Inflammatory macrophage (primary cell): ENCODE measurements at regions not wholly inside any gene's neighbourhood (a gene's known extent, or its start where the extent isn't known, plus 50 kb on each side); places are given as distances from the start of the nearest gene placed in this dataset.
"Not testable (repeated sequence)": the region's sequence is repeated elsewhere in the genome, so short reads cannot be mapped to it uniquely, and the experiment has no call there.

Source experiments
- DNase-seq, 2 donors: peaks; one replicate each; pipeline ENCODE4 v3.0.0-alpha.2; 2020 to 2022

DNA sequence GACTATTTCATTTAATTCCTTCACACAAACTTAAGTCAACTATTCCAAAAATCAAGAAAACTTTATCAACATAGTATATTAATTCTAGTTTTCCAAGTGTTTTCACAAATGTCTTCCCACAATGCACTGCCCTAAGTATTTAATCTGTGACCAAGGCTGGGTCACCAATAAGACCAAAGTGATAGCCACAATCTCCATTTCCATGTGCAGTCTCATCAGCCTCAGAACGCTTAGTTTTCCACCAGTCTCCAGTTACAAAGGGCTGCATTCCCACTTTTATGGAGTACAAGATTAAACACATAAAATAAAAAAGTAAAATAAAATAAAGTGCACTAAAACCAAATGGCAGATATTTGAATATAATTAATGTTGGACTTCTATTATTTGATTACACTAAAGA is 371.6 kb upstream of the CCNH start:
- no peak for DNase-seq

DNA sequence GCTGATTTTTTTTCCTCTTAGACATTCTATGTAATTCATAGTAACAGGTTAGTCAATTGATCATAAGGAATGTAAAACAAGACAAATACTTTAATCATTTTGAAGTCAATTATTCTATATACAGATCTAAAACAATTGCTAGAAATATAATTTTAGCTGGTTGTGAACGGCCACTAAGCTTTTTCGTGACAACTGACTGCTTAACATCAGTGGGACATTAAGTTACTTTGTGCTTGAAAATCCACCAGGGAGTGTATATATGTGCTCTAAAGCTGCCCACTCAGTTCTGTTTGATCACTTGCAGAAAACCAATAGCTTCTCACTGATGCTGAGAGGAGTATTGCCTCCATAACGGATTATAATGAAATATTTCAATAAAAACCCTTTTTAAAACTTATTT is 370.2 kb upstream of the CCNH start:
- DNase-seq: no peak

DNA sequence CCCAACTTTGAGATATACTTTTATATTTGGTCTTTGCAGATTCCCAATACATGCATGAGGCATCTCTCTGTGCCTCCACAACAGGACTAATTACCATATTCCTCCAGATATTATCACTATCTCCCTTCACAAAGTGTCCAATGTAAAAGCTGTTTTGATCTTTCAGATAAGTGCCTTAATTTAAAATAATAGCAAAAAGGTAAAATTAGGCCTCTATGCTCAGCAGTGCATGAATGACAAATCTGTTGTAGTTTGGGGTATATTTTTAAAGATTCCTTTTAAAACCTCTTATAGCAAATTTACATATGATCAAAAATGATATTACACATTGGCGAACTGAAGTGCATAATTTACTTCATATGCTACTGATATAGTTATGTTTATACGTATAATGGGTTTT is 369.2 kb upstream of the CCNH start:
- DNase-seq: no peak

DNA sequence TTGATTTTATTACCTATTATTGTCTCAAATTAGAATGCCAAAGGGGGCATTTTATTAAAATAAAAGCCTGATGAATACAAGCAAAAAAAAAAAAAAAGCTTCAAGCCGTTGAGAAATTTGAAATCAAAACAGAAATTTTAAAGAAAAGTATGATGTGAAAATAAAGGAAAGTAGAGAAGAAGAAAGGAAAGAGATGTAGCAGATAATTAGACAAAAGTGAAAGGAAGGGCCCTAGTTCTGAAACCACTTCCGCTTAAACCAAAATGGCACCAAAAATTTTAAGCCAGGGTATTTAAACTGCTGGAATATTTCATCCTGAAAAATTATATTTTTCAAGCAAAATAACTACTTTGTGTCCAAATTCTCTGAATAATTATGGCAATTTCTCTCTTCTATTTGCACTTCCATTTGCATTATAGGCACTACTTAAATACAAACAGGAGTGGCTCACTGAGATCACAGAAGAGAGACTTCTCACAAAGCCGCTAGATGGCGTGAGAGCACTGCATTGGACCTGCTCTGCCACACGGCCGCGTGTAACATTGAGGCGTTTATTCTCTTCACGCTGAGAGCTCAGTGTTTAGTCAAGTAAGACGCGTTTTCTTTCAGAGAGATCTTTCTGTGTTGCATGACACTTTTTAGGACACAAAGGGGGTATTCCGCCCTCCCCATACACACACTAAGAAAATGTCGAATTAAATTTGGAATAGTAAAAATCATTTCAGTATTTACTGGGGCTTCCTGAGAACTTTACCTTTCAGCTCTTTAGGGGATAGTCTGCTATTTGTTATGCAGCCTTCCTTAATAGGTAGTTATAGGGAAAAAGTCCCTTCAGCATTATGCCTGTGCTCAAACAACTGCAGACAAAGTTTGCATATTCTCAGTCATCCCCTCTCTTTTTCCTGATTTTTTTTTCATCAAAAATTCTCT is 368.4 kb upstream of the CCNH start:
- DNase-seq: peak; percentile 75 to 82

DNA sequence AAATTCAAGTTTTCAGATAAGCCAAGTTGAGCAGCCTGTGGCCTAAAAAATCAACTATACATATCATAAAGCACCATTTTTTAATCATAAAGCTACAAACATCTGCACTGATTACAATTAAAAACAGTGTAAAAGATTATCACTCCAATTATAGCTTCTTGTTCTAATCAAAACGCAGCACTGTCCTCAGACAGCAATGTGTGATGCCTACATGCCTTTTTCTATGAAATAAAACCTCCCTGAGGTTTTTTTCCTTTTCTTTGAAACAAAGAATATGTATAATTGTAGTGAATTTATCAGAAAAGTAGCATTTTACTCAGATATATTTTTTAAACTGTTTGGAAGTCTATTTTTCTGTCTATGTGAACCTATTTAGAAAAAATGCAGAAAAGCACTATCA is 366.1 kb upstream of the CCNH start:
- no peak for DNase-seq

DNA sequence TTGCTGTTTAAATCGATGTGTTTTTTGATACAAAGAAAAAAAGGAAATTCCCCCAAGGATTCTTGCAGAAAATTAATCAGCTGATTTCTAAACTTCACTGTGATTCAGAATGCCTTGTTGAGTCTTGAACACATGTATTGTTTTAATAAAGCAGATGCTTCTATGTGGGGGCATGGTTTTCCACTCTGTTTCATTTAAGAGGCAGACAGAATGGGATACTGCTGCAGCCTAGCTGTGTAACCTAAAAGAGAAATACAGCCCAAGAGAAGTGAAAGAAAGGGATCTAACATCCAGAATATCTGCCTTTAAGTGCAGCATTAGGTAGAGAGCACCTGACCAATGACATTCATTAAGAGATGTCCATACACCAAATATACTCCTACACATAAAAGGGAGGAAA is 365.1 kb upstream of the CCNH start:
- no peak for DNase-seq

DNA sequence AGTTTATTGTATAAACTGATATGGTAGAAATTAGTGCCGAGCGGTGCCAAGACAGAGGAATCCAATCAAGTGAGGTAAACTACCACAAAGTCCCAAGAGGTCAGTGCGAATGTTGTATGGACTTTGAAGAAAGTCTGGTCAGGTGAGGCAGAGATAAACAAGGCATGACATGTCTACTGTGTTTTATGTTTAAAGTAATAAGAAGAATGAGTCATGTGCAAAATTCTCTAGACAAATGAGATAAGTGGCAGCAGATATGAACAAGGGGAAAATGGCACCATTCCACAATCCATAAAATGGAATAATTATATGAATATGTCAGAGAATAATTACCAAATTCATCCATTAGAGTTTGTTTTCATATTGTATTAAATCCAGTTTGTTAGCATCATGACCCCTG is 364.1 kb upstream of the CCNH start:
- DNase-seq: no peak

DNA sequence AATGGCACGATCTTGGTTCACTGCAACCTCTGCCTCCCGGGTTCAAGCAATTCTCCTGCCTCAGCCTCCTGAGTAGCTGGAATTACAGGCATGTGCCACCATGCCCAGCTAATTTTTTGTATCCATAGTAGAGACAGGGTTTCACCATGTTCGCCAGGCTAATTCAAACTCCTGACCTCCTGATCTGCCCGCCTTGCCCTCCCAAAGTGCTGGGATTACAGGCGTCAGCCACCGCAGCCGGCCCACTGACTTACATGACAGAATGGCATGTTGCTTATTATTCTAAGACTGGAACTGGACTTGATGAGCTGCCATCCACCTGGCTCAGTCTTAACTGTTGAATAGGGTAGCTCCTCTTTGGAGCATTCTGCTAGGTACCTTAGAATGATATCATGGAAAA is 363.6 kb upstream of the CCNH start:
- DNase-seq: not testable (repeated sequence)

DNA sequence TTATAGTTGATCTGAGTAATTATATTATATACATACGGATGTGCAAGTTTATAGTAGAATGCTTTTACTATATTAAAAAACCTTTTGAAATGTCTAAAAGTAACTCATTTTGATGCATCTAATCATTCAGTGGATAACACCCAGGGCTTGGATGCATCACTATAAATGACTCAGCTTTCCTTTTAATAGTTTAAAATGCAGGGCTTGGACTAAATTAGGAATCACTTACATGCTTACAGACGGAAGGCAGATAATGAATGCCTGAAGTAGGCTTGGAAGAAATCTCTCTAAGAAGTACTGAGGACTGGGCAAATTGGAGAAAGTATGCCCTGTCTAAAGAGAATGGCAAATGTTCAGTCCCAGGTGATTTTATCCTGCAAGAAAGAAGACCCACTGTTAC is 362.5 kb upstream of the CCNH start:
- no peak for DNase-seq

DNA sequence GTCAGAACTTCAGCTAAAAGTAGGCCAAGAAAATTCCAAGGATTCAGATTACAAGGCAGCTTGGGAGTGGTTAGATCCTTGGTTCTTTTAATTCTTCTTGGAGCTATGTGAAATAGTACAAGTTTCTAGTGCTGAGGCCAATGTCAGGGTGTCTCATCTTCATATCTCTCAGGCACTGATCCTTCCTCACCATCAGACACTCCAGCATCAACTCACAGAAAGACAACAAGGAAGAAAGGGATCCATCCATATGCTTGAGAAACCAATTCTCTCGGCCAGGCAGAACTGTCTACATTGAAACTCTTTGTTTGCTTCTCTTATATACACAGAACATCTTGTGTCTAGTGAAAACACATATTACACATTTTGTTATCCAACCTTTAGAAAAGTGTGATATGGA is 362.1 kb upstream of the CCNH start:
- DNase-seq: no peak

DNA sequence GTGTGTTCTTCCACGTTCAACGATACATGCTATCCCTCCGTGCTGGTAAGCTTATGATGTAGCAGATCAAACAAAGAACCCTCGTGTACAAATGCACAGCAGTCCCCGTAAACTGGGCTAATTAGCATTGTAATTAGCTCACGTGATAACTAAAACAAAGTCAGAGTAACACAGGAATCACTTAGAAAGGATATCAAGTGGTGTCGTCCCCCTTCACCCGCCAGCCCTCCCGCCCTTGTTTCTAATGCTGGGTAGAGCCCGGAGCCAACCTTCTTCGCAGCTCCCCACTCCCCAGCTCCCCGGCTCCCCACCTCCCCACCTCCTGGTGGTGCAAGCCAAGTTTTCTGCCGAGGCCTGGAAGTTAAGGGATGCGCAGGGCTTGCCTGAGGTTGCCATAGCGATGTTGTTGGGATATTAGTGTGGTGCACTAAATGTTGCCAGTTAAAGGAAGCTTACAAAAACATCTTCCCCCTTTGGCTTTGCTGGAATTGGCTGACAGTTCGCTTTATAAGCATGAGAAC is 357.9 kb upstream of the CCNH start:
- DNase-seq: no peak

DNA sequence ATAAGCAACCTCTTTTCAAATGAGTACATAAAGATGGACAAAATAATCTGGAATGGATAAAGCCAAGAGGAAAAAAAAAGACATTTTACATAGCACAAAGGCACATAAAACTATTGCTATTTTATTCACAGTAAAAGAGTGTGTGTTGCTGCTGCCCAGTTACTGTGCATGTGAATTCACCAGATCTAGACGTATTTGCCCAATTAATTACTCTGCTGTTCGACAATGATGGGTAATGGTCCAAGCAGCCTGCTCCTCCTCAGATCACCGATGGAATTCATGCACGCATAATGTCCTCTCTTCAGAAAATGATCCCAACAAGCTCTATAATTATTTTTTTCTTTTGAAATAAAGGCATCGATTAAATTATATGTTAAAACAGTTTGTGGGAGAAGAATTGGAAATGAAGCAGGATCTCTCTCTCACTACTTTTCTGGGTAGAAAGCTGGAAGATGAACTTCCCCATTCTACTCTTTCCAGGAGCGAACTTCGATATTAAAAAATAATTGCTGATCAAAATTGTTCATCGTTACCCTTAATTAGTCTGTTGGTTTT is 357.4 kb upstream of the CCNH start:
- no peak for DNase-seq

DNA sequence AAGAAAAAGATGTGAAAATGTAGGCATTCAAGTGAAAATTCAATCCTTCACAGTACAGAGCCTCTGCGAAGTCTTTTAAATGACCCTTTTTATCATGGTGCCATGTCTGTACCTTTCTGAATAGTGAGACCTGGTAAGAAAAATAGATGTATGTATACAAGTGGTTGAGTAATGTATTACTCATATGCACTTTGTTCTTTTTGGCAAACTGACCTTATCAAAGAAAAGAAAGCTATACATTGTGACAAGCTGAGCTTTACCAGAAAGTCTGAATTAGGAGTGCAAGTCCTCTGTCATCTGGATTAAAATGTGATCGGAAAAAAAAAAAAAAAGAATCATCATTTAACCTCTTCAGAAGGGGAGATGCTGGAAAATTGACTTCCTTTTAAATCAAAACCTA is 356.4 kb upstream of the CCNH start:
- DNase-seq: no peak

DNA sequence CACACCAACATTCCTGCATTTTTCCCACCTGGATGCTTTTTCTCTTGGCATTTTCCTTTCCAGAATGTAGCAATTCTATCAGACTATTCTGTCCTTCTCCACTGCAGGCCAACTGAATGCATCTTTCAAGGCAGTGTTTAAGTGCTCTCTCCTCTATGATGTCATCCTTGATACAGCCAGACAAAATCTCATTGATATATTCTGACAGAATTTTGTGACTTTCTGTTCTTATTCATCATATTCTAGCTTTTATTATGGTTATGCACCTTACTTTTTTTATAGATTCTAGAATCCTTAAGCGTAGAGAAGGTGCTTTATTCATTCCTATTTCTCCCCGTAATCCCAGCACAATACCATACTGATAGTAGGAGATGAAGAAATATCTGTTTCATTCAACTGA is 355.5 kb upstream of the CCNH start:
- DNase-seq: no peak

DNA sequence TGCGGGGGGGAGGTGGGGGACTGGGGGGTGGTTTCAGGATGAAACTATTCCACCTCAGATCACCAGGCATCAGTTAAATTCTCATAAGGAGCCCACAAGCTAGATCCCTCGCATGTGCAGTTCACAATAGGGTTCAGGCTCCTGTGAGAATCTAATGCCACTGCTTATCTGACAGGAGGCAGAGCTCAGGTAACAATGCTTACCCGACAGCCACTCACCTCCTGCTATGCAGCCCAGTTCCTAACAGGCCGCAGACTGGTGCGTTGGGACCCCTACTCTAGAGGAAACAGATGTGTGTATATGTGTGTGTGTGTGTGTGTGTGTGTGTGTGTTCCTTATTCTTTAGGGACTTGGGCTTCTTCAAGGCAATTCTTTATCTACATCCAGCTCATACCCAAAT is 352.3 kb upstream of the CCNH start:
- no peak for DNase-seq

DNA sequence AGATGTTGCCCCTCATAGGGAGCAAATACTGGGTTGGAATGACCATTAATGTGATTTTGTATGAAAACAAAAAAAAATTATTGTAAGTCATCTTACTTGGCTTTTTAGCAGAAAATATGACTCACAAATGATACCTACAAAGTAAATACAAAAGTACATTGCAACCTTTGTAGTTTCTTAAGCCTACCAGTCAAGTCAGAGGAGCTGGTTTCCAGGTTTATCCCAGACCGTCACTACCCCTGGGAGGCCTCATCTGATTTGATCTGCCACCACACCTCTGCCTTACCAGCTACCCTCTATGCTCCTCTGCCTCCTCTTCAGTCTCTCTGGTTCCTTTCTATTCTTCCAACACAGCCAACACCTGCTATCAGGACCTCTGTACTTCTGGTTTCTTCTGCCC is 349.9 kb upstream of the CCNH start:
- DNase-seq: no peak

DNA sequence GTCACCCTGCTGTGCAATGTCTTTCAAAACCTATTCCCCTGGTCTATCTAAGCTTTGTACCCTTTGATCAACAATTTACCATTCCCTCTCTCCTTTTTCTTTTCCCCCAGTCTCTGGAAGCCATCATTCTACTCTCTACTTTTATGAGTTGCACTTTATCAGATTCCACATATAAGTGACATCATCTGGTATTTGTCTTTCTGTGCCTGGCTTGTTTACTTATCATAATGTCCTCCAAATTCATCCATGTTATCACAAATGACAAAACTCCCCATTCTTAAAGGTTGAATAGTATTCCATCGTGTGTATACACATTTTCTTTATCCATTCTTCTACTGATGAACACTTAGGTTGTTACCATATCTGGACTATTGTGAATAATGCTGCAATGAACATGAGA is 344.2 kb upstream of the CCNH start:
- DNase-seq: no peak

DNA sequence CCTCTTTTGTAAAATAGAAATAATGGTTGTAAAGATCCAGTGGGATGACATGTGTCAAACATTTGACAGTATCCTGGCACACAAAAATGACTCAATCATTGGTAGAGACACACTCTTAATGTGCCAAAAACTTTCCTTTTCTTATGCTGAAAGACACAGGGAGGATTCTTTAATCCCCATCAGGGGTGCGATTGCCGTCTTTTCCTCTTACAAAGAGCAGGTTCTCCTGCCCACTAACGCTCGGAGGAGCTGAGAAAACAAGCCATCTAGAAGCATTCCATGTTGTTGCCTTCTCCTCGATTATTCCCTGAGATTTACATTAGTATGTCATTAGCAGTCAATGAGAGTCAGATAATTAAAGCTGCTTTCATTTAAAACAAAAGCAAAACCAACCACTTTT is 342.6 kb upstream of the CCNH start:
- DNase-seq: no peak

DNA sequence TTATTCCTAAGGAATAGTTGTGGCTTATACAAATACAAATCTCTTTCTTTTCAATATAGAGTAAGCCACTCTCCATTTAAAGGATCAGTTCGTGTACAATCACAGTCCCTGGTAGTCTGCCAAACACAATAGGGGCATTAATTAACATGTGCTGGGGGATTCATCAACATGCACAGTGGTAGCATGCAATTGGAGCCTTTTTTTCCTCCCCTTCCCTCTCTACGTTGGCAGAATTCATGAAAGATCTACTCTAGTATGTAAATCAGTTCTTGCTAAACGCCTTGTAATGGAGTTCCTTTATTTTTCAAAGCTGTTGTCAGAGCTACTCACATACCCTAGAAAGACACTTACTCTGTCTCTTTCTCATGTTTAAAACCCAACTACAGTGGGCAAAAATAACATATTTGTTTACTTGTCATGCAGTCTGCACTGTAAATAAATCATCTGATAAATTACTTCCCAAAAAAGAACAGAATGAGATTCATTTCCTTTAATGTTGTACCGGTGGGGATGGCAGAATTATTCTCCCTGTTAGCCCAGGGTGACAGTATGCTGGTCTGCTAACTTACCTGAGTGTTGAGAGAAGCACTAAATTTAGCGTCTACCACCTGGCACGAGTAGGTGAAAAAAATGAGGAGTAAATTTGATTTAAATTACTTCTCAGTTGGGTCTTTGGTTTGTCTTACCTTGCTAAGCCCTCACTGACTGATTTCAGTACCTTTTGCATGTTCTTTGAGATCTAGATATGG is 341.5 kb upstream of the CCNH start:
- DNase-seq: no peak

DNA sequence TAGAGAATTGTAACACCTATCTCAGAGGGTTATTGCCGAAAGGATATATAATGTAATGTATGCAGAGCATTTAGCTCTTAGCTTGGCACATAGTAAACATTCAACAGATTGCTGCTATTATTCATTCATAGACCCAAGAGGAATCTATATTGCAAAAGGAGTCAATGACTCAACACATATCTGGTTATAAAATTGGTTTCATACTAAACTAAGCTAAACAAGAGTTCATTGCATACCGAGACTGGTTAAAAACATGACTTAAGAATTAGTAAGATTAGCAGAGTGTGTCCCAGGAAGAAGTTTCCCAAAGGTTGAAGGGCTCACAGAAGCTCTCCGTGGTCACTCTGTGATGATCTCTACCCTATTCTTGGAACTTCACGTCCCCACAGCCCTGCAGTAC is 339.6 kb upstream of the CCNH start:
- no peak for DNase-seq

DNA sequence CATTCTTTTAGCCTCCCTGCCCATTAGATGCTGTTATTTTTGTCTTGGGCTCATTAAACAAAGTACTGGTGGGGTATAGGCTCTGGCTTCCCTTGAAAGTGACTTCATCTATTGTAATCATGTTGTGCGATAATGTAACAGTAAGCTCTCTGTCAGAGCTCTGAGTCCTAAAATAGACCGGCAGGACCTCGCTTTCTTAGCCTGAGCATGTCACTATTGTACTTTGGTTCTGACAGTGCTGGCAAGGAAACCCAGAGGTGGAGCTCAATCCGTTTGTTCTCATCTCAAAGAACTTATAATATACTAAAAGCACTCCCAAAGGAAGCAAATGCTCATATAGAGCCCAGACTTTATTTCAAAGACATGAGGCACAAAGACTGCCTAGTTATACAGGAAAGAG is 339.1 kb upstream of the CCNH start:
- DNase-seq: no peak

DNA sequence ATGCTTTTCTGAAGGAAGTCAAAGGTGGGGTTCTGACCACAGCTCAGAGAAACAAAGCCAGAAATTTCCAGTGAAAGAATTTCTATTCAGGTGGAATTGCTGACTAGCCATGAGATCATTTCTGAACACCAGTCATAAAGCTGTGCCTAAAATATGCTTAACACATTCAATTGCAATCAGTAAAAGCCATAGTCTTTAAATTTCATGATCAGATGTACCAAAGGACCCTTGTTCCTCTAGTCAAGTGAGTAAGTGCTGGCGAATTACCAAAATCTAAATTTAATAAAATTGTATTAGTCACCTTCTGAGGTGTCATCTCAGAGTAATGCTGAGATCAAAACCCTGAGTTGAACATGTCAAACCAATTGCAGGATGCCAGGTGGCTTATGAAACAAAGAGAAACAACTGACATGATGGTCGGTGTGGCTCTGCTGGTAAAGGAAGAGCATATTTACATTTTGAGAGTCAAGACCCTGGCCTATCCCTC is 334.2 kb upstream of the CCNH start:
- DNase-seq: no peak

DNA sequence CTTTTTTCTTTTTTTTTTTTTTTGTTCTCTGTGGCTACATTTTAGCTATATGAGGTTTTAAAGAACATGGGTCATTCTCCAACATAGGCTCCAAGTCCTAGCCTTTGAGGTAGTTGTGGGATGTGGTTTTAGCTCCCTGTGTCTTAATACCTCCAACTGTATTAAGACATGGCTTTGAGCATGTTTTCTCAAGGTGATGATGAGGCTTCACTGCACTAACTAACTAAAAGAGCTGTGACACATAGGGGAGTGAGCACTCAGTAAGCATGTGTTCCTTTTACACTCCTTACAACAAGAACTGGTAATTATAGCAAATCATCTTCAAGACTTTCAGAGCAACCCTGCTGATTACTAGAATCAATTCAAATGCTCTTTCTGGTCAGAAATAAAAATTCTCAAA is 333.6 kb upstream of the CCNH start:
- no peak for DNase-seq

DNA sequence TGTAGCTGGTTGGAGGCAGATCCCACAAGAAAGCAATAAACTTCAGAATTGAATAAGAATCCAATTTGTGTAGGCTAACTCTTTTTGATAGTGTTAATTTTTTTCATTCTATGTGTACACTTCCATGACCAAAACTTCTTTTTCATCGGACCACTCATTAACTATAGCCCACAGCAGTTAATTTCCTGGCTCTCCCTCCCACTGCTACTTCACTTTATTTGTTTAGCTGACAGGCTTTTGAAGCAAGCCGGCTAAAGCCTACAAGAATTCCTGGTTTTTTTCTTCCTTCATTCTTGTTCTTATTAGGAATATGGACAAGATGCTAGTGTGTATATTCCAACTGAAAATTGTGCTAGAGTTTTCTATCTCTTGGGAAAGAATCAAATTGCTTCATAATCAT is 329.2 kb upstream of the CCNH start:
- no peak for DNase-seq
